ENCODE measurements at regions not wholly inside any gene's neighbourhood (a gene's known extent, or its start where the extent isn't known, plus 50 kb on each side); places are given as distances from the start of the nearest gene placed in this dataset.

DNA sequence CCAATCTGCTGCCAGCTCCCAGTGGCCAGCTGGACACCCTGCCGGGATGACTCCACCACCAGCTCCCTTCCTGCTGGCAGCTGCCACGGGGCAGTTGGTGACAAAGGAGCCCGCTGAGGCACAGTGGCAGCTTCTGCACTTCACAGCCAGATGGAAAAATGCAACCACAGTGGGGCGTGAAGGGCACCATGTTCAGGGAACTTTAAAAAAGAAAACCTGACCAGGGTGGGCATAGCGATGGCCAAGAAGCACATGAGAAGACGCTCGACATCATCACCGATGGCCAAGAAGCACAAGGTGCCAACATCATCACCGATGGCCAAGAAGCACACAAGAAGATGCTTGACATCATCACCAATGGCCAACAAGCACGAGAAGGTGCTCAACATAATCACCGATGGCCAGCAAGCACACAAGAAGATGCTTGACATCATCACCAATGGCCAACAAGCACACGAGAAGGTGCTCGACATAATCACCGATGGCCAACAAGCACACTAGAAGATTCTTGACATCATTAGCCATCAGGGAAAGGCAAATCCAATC is 243.5 kb downstream of the EIPR1 start:
- TF ChIP-seq, protein P1, sequence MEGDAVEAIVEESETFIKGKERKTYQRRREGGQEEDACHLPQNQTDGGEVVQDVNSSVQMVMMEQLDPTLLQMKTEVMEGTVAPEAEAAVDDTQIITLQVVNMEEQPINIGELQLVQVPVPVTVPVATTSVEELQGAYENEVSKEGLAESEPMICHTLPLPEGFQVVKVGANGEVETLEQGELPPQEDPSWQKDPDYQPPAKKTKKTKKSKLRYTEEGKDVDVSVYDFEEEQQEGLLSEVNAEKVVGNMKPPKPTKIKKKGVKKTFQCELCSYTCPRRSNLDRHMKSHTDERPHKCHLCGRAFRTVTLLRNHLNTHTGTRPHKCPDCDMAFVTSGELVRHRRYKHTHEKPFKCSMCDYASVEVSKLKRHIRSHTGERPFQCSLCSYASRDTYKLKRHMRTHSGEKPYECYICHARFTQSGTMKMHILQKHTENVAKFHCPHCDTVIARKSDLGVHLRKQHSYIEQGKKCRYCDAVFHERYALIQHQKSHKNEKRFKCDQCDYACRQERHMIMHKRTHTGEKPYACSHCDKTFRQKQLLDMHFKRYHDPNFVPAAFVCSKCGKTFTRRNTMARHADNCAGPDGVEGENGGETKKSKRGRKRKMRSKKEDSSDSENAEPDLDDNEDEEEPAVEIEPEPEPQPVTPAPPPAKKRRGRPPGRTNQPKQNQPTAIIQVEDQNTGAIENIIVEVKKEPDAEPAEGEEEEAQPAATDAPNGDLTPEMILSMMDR (IDR thresholded peaks at IDR 0.05): no peak
- TF ChIP-seq POLR2A (IDR thresholded peaks at IDR 0.05): no peak

Data from thyroid gland (tissue), 4 donors.